ENCODE measurements at regions not wholly inside any gene's neighbourhood (a gene's known extent, or its start where the extent isn't known, plus 50 kb on each side); places are given as distances from the start of the nearest gene placed in this dataset.

GRCh38 chr2:78817430-78817829 lies 208.1 kb upstream of the REG3G start:
- FAIRE-seq (no peak), DNase-seq (ENCODE audit: low spot score) (no peak), ATAC-seq (no peak)
- H3K4me3 ChIP-seq (replicated peaks in 1 of 3; ENCODE audit: insufficient read depth in 1 of 3, low read depth in 2 of 3, low read length in 3 of 3) = no peak overlapping the region
- H3K27me3 ChIP-seq (ENCODE audit: control insufficient read depth in 1 of 2, insufficient read depth in 2 of 2, low read length in 2 of 2) = peaks cover 0 to 4% of the 10 kb centered on the region in 2 experiments; a peak in 2 of 5 replicates
- H3K9me3 ChIP-seq (ENCODE audit: low read length) = no peaks in the 10 kb centered on the region
- H3K9ac ChIP-seq (ENCODE audit: insufficient read depth, low read depth, low read length) = no peak overlapping the region
- no TSS peak for BruUV-seq (replicated peaks)
- no peaks in the 10 kb centered on the region for H3K36me3 ChIP-seq (replicated peaks in 1 of 2; ENCODE audit: control insufficient read depth in 1 of 2, insufficient read depth in 2 of 2, low read length in 2 of 2)
- ChIA-PET CTCF (ENCODE audit: low intra/inter-chr PET ratio, low total read pairs) (no interaction called here), POLR2A (no interaction called here)
- WGBS (ENCODE audit: low lambda C conversion rate) = 2% methylated on average over 4 of the region's 4 CpGs
- in situ Hi-C loops (cut with HindIII; ENCODE audit: extremely low pct_ligation_motif_present, low pct_unique_long_range_greater_than_20kb) (no loop called here), intact Hi-C loops (cut with micrococcal nuclease; ENCODE audit: unreplicated experiment) (no loop called here)
- no peak overlapping the region for H2AFZ ChIP-seq (ENCODE audit: low read length)
- H3K27ac ChIP-seq (ENCODE audit: extremely low read length, insufficient read depth, low read length) = no peak overlapping the region
- H3K4me1 ChIP-seq (ENCODE audit: insufficient read depth, low read length) = no peaks in the 10 kb centered on the region
- H3K4me2 ChIP-seq (ENCODE audit: low read depth, low read length) = no peak overlapping the region
- no peaks in the 10 kb centered on the region for H3K79me2 ChIP-seq (ENCODE audit: insufficient read depth, low read length)
- H4K20me1 ChIP-seq (ENCODE audit: insufficient read depth, low read length) = no peaks in the 10 kb centered on the region
- TF ChIP-seq REST (IDR thresholded peaks at IDR 0.05; ENCODE audit: borderline replicate concordance in 1 of 2, low read depth in 1 of 2, low read length in 2 of 2) (no peak), MXD4 (CRISPR knock-in tag; IDR thresholded peaks at IDR 0.05) (no peak), DZIP1 (CRISPR knock-in tag; IDR thresholded peaks at IDR 0.05) (no peak), ZBTB10 (CRISPR knock-in tag; IDR thresholded peaks at IDR 0.05; ENCODE audit: borderline replicate concordance) (no peak), ZNF816 (CRISPR knock-in tag; IDR thresholded peaks at IDR 0.05; ENCODE audit: borderline replicate concordance) (no peak), NR2F6 (IDR thresholded peaks at IDR 0.05) (no peak), NR2F6 (CRISPR knock-in tag; IDR thresholded peaks at IDR 0.05) (no peak), ZNF781 (CRISPR knock-in tag; IDR thresholded peaks at IDR 0.05; ENCODE audit: borderline replicate concordance, not compliant biosample characterization) (no peak), RFX1 (IDR thresholded peaks at IDR 0.05) (no peak), ZNF224 (CRISPR knock-in tag; IDR thresholded peaks at IDR 0.05) (no peak), ZSCAN31 (CRISPR knock-in tag; IDR thresholded peaks at IDR 0.05; ENCODE audit: low read depth) (no peak), ZNF136 (CRISPR knock-in tag; IDR thresholded peaks at IDR 0.05; ENCODE audit: low read depth) (no peak), ZNF282 (IDR thresholded peaks at IDR 0.05; ENCODE audit: partially characterized antibody) (no peak), GZF1 (CRISPR knock-in tag; IDR thresholded peaks at IDR 0.05) (no peak)

All from HepG2 (cell line).